Epithelial cell of esophagus (primary cell): ENCODE measurements at regions not wholly inside any gene's neighbourhood (a gene's known extent, or its start where the extent isn't known, plus 50 kb on each side); places are given as distances from the start of the nearest gene placed in this dataset.

Experiments used
- DNase-seq: peaks from one replicate; pipeline ENCODE4 v3.0.0; 2010; ENCODE audit warnings: low read depth
- H3K4me3 ChIP-seq: 2 replicates; pipeline ENCODE4 v1.5.1; 2011; ENCODE audit warnings: mild to moderate bottlenecking, low read length, control low read depth
- CTCF ChIP-seq: IDR thresholded peaks from 2 replicates; pipeline ENCODE4 v1.5.1; 2011; ENCODE audit warnings: low read depth, mild to moderate bottlenecking, low read length, control low read depth, inconsistent platforms; ENCODE audit not compliant: insufficient read depth; ENCODE audit errors: missing control alignments

DNA sequence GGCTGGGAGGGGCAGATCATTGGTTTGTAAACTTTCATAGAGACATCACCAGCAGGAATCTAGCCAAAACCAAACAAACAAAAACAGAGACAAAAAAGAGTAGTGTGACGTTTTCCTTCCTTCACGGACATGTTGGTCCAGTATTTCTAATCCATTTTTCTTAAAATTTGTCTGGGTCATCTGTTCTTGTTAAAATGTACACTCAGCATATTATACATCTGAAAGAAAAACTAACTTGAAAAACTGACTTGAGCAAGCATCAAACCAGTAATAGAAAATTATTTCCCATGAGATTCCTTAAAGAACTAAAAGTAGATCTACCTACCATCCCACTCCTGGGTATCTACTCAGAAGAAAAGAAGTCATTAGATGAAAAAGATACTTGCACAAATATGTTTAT, 164.2 kb downstream of the KLF6 start:
- DNase-seq, result no peak

DNA sequence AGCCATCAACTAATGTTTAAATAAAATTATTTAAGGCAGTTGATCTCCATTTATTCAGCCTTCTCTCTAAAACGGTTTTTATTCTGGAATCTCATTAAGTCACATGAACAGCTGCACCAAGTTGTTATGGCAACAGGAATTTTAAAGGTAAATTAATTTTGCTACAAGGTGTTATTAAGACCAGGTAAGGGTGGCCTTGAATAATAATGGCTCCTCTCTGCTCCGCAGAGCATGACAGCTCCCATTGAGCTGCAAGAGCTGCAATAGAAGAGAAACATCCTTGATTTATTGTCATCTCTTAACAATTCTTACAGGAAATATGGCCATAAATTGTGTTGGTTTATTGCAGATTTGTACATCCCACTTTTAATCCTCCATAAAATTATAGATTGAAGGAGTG, 165.8 kb downstream of the KLF6 start:
- no peak for DNase-seq
- H3K4me3 ChIP-seq, result no peak overlapping the region
- TF ChIP-seq CTCF, result no peak

More for the DNA sequence above, 164.2 kb downstream of the KLF6 start:
- H3K4me3 ChIP-seq, result no peak overlapping the region
- TF ChIP-seq CTCF, result no peak

- TF ChIP-seq CTCF, result no peak
- H3K4me3 ChIP-seq, result no peak overlapping the region
- no peak for DNase-seq
Observed at GRCh38 chr10:3616880-3617279, 168.1 kb downstream of the KLF6 start.

GRCh38 chr10:3613318-3613717, 171.7 kb downstream of the KLF6 start:
- TF ChIP-seq CTCF, result no peak
- DNase-seq, result no peak
- H3K4me3 ChIP-seq, result no peak overlapping the region

DNA sequence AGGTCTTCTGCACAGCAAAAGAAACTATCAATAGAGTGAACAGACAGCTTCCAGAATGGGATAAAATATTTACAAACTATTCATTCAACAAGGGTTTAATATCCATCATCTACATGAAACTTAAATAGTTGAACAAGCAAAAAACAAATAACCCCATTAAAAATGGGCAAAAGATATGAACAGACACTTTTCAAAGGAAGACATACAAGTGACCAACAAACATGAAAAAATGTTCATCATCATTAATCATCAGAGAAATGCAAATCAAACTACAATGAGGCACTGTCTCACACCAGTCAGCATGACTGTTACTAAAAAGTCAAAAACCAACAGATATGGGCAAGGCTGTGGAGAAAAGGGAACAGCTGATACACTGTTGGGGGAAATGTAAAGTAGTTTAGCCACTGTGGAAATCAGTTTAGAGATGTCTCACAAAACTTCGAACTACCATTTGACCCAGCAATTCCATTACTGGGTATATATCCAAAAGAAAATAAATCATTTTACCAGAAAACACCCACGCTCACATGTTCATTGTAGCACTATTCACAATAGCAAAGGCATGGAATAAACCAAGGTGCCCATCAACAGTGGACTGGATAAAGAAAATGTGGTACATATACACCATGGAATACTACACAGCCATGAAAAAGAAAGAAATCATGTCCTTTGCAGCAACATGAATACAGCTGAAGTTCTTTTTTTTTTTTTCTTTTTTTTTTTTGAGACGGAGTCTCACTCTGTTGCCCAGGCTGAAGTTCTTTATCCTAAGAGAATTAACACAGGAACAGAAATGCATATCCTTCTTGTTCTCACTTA, 172.6 kb downstream of the KLF6 start:
- no peak for TF ChIP-seq CTCF
- no peak overlapping the region for H3K4me3 ChIP-seq
- DNase-seq, result no peak

GRCh38 chr10:3606309-3606708, 178.7 kb downstream of the KLF6 start:
- no peak for DNase-seq
- TF ChIP-seq CTCF, result no peak
- no peak overlapping the region for H3K4me3 ChIP-seq

DNA sequence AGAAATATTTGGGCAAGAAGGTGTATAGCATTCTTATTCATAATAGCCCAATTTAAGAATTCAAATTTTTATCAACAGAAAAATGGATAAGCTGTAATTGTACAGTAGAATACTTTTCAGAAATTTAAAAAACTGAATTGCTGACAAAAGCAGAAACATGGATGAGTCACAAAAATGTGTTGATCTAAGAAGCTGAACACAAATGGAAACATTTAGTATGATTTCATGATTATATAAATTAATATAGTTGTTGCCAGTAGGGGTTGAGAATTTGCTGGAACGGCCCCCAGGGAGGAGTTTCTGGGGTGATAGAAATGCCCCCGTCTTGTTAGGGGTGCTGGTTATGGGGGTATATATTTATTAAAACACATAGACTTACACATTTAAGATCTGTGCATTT, 179.1 kb downstream of the KLF6 start:
- TF ChIP-seq CTCF, result no peak
- no peak for DNase-seq
- H3K4me3 ChIP-seq, result no peak overlapping the region
